CD4-positive, alpha-beta T cell treated with Interferon alpha-2 for 1 hour (primary cell): ENCODE measurements at regions not wholly inside any gene's neighbourhood (a gene's known extent, or its start where the extent isn't known, plus 50 kb on each side); places are given as distances from the start of the nearest gene placed in this dataset.
A peak's percentile ranks its signal among the peaks of the same experiment; 100 is the strongest.
"Not testable (repeated sequence)": the region's sequence is repeated elsewhere in the genome, so short reads cannot be mapped to it uniquely, and the experiment has no call there.

ENCODE experiments used
- DNase-seq, 2 donors: peaks; one replicate each; pipeline ENCODE4 v3.0.0-alpha.2; 2020 to 2022

- DNase-seq, result not testable (repeated sequence)
Measured at GRCh38 chr7:152539190-152539495, 103.3 kb upstream of the KMT2C start.

- not testable (repeated sequence) for DNase-seq
Measured at GRCh38 chr7:152538346-152539189, 102.8 kb upstream of the KMT2C start.

GRCh38 chr7:152537639-152538038 is 101.8 kb upstream of the KMT2C start:
- no peak for DNase-seq

- no peak for DNase-seq
Measured at GRCh38 chr7:152528612-152529011, 92.8 kb upstream of the KMT2C start.

GRCh38 chr7:152527610-152528032 is 91.8 kb upstream of the KMT2C start:
- no peak for DNase-seq

GRCh38 chr7:152523916-152524315 is 88.1 kb upstream of the KMT2C start:
- DNase-seq, result no peak

- DNase-seq, result no peak
Measured at GRCh38 chr7:152522571-152523067, 86.8 kb upstream of the KMT2C start.

- no peak for DNase-seq
Measured at GRCh38 chr7:152521420-152522337, 85.9 kb upstream of the KMT2C start.

GRCh38 chr7:152520861-152521302 is 85.1 kb upstream of the KMT2C start:
- DNase-seq, result no peak

- DNase-seq, result no peak
Measured at GRCh38 chr7:152519290-152519689, 83.5 kb upstream of the KMT2C start.

GRCh38 chr7:152516216-152516615 is 80.4 kb upstream of the KMT2C start:
- no peak for DNase-seq

GRCh38 chr7:152515266-152515950 is 79.6 kb upstream of the KMT2C start:
- DNase-seq, result not testable (repeated sequence)

GRCh38 chr7:152514771-152515105 is 78.9 kb upstream of the KMT2C start:
- no peak for DNase-seq

GRCh38 chr7:152513861-152514770 is 78.3 kb upstream of the KMT2C start:
- DNase-seq, result no peak

- peak in 1 of 2 donors; percentile 36 for DNase-seq
Measured at GRCh38 chr7:152512706-152513105, 76.9 kb upstream of the KMT2C start.

- no peak for DNase-seq
Measured at GRCh38 chr7:152511736-152512135, 75.9 kb upstream of the KMT2C start.

- DNase-seq, result no peak
Measured at GRCh38 chr7:152508701-152509100, 72.9 kb upstream of the KMT2C start.

GRCh38 chr7:152505606-152506005 is 69.8 kb upstream of the KMT2C start:
- no peak for DNase-seq

- DNase-seq, result no peak
Measured at GRCh38 chr7:152504816-152505215, 69.0 kb upstream of the KMT2C start.

- DNase-seq, result no peak
Measured at GRCh38 chr7:152504367-152504766, 68.6 kb upstream of the KMT2C start.

GRCh38 chr7:152502813-152503790 is 67.3 kb upstream of the KMT2C start:
- DNase-seq, result no peak
